Subcutaneous abdominal adipose tissue (tissue), 5 donors: ENCODE measurements at regions not wholly inside any gene's neighbourhood (a gene's known extent, or its start where the extent isn't known, plus 50 kb on each side); places are given as distances from the start of the nearest gene placed in this dataset.

Source experiments
- H3K27ac ChIP-seq: one replicate; pipeline ENCODE4 v1.7.0; 2013; ENCODE audit warnings: low read depth, mild to moderate bottlenecking, inconsistent platforms, low read length, moderate library complexity
- H3K27me3 ChIP-seq, 5 donors: one replicate each; pipeline ENCODE4 v1.7.0; 2013; ENCODE audit warnings: low read length in 5 of 5, inconsistent platforms in 1 of 5; ENCODE audit not compliant: control insufficient read depth in 5 of 5, insufficient read depth in 4 of 5
- H3K36me3 ChIP-seq, 5 donors: one replicate each; pipeline ENCODE4 v1.7.0; 2013; ENCODE audit warnings: low read length in 5 of 5; ENCODE audit not compliant: control insufficient read depth in 5 of 5, insufficient read depth in 5 of 5
- H3K4me1 ChIP-seq, 5 donors: one replicate each; pipeline ENCODE4 v1.7.0; 2013; ENCODE audit warnings: low read length in 5 of 5, mild to moderate bottlenecking in 3 of 5, moderate library complexity in 1 of 5; ENCODE audit not compliant: control insufficient read depth in 5 of 5, insufficient read depth in 5 of 5
- H3K4me3 ChIP-seq, 5 donors: one replicate each; pipeline ENCODE4 v1.7.0; 2013; ENCODE audit warnings: low read length in 5 of 5, low read depth in 1 of 5
- H3K9ac ChIP-seq, 5 donors: one replicate each; pipeline ENCODE4 v1.7.0; 2013; ENCODE audit warnings: low read length in 5 of 5, mild to moderate bottlenecking in 4 of 5, moderate library complexity in 3 of 5
- H3K9me3 ChIP-seq, 5 donors: one replicate each; pipeline ENCODE4 v1.7.0; 2013; ENCODE audit warnings: low read length in 5 of 5; ENCODE audit not compliant: control insufficient read depth in 5 of 5
- donor health status: healthy.
- donor health status: healthy.
- donor health status: healthy.
- donor health status: healthy.
- donor health status: healthy.

DNA sequence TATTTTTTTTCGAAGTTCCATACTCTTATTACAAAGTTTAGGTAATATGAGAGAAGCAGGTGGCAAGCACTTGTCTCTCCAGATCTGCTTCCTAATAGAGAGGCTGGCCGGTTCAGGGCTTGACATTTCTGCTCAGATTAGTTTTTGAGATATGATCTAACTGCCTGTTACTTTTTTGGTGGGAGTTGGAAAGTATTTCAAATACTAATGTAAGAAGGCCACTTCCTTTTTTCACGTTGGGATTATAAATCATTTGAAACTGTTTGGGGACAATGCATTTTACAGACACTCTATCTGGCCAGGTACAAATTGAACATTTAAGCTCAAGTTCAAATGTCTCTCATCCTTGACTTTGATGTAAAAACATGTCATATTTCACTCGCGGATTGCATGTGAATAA is 222.1 kb upstream of the SULF2 start:
- H3K4me3 ChIP-seq, result no peak overlapping the region
- peaks cover 0 to 23% (median 10%) of the 10 kb centered on the region in 5 donors for H3K9me3 ChIP-seq
- no peak overlapping the region for H3K9ac ChIP-seq
- no peaks in the 10 kb centered on the region for H3K36me3 ChIP-seq
- H3K4me1 ChIP-seq, result no peaks in the 10 kb centered on the region
- H3K27ac ChIP-seq, result no peak overlapping the region
- H3K27me3 ChIP-seq, result peaks cover 0 to 14% (median 2%) of the 10 kb centered on the region in 5 donors

DNA sequence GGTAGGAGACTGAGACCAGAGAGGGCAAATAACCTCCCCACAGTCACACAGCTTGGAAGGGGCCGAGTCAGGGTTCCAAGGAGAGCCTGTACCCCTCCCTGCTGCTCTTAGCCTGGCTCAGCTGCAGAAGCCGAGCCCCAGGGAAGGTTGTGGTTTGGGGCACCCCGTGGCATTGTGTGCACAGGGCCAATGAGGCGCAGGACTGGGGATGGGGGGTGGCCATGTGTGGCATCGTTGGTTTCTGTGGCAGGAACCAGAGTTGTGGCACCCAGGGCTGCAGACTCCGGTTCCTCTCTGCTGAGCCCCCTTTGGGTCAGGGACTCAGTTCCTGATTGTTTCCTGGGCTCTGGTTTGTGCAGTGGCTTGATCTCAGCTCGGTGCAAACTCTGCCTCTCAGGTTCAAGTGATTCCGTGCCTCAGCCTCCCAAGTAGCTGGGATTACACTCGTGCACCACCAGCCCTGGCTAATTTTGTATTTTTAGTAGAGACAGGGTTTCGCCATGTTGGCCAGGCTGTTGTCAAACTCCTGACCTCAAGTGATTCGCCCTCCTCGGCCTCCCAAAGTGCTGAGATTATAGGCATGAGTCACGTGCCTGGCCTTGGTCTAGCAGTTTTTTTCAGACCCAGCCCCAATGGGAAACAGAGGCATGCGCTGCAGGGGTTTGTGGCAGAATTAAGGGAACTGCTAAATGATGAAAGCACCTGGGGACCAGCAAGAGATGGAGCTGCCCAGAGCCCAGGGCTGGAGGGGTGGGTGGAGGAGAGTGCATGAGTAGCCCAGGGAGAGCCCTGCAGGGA is 221.0 kb upstream of the SULF2 start:
- H3K9me3 ChIP-seq, result peaks cover 0 to 20% (median 4%) of the 10 kb centered on the region in 5 donors
- no peaks in the 10 kb centered on the region for H3K36me3 ChIP-seq
- H3K27ac ChIP-seq, result no peak overlapping the region
- H3K9ac ChIP-seq, result no peak overlapping the region
- H3K27me3 ChIP-seq, result peaks cover 0 to 14% (median 2%) of the 10 kb centered on the region in 5 donors
- H3K4me3 ChIP-seq, result no peak overlapping the region
- H3K4me1 ChIP-seq, result no peaks in the 10 kb centered on the region

DNA sequence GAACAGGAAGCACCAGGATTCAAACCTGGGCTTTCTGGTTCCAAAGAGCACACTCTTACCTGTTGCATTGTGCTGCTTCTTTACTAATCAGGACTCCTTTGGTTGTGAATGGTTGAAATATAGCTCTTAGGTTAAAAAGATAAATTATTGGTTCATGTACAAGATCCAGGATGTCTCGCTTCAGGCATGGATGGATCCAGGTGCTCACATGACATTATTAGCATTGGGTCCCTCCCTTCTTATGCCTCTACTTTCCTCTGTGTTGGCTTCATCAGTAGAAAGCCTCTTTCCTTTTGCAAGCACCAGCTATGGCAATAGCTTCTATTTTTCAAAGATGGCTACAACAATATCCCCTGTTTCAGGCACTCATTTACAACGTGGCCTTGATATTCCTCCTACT is 217.7 kb upstream of the SULF2 start:
- Histone ChIP-seq H3K27ac (no peak overlapping the region), H3K9ac (no peak overlapping the region), H3K27me3 (peaks cover 0 to 14% (median 2%) of the 10 kb centered on the region in 5 donors), H3K9me3 (peaks cover 0 to 15% (median 3%) of the 10 kb centered on the region in 5 donors), H3K4me1 (no peaks in the 10 kb centered on the region), H3K4me3 (no peak overlapping the region), H3K36me3 (no peaks in the 10 kb centered on the region)

DNA sequence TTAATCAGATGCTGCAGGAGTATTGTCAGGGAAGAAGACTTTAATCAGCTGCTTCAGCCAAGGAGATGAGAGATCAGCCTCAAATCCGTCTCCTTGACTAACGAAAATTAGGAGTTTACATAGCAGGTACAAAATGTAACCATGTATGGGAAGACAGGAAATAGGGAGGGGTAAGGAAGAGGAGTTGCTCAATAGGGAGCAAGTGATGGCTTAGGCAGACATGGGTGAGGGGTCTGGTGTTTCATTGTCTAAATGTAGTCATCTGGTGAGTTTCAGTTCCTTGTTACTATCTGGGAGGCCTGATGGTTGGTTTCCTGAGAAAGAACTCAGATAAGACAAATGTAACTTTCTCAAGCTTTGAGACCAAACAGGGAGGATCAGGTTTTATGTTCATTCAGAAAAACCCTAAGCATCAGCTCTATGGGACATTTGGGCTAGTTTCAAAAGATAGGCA is 217.3 kb upstream of the SULF2 start:
- H3K9ac ChIP-seq, result no peak overlapping the region
- H3K9me3 ChIP-seq, result peaks cover 0 to 15% (median 3%) of the 10 kb centered on the region in 5 donors

DNA sequence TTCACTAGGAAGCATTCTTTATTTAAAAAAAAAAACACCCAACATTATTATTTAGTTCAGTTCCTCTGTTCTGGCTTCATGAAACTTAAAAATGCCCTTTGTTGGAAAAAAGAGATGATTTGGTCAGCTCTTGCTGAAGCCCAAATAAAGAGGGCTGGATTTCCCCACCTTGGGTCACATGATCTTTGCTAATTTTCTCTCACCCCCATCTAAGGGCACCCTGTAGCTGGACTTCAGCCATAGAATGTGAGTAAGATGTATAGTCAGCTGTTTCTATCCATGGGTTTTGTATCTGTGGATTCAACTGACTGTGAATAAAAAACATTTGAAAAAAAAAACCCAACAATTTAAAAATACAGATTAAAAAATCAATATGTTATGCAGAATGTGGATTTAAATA is 213.9 kb upstream of the SULF2 start:
- H3K9me3 ChIP-seq, result peaks cover 0 to 13% (median 3%) of the 10 kb centered on the region in 5 donors
- no peaks in the 10 kb centered on the region for H3K4me1 ChIP-seq
- H3K27ac ChIP-seq, result no peak overlapping the region
- H3K27me3 ChIP-seq, result peaks cover 0 to under 1% (median 0%) of the 10 kb centered on the region in 5 donors
- no peaks in the 10 kb centered on the region for H3K36me3 ChIP-seq
- no peak overlapping the region for H3K9ac ChIP-seq
- no peak overlapping the region for H3K4me3 ChIP-seq

More for the DNA sequence above, 217.3 kb upstream of the SULF2 start:
- Histone ChIP-seq H3K36me3 (no peaks in the 10 kb centered on the region), H3K4me1 (no peaks in the 10 kb centered on the region), H3K27ac (no peak overlapping the region), H3K4me3 (no peak overlapping the region), H3K27me3 (peaks cover 0 to 14% (median 2%) of the 10 kb centered on the region in 5 donors)

DNA sequence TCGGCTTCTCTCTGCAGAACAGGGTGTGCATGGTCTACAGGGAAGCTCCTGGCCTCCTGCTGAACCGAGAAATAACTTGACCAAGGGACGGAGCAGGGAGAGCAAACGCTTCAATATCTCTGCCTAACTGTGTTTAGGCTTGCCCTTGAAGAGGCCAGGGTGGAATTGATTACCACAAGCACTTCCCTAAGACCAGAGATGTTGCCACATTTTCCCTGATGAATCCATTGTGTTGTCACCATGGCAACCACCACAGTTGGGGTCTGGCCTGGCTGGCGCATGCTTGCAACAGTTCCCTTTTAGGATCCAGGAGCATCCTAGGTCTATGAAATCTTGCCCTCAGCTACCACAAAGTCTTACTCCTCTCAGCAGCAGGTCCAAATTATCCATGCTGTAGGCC is 213.5 kb upstream of the SULF2 start:
- no peaks in the 10 kb centered on the region for H3K4me1 ChIP-seq
- H3K27ac ChIP-seq, result no peak overlapping the region
- H3K4me3 ChIP-seq, result no peak overlapping the region
- peaks cover 0 to 13% (median 4%) of the 10 kb centered on the region in 5 donors for H3K9me3 ChIP-seq
- H3K27me3 ChIP-seq, result no peaks in the 10 kb centered on the region
- no peak overlapping the region for H3K9ac ChIP-seq
- no peaks in the 10 kb centered on the region for H3K36me3 ChIP-seq

DNA sequence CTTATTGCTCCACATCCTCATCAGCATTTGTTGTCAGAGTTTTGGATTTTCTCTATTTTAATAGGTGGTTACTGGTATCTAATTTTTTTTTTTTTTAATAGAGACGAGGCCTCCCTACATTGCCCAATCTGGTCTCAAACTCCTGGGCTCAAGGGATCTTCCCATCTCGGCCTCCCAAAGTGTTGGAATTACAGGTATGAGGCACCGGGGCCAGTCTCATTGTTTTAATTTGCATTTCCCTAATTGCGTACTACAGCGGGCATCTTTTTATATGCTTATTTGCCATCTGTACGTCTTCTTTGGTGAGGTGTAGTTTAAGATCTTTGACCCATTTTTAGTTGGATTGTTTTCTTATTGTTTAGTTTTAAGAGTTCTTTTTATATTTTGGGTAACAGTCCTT is 210.4 kb upstream of the SULF2 start:
- Histone ChIP-seq H3K4me1 (no peaks in the 10 kb centered on the region), H3K27ac (no peak overlapping the region), H3K27me3 (peaks cover 0 to 12% (median 0%) of the 10 kb centered on the region in 5 donors), H3K9ac (no peak overlapping the region), H3K36me3 (no peaks in the 10 kb centered on the region), H3K4me3 (no peak overlapping the region), H3K9me3 (peaks cover 0 to 10% (median 8%) of the 10 kb centered on the region in 5 donors)

DNA sequence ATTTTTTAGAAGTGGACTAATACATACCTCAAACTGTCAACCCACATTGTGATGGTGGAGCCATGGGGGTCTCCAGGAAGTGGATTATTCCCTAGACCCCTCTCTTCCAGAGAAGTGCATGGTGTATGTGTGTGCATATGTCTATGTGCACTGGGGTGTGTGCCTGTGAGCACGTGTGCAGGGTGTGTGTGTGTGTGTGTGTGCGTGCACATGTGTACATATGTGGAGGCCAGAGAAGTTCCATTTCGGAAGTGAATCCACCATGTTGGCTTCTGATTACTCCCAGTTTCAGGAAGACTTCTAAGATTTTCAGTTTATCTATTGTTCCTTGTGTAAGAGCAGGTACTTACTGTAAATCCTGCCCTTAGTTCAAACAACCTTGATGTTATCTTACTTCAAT is 208.5 kb upstream of the SULF2 start:
- H3K27me3 ChIP-seq, result peaks cover 0 to 19% (median 4%) of the 10 kb centered on the region in 5 donors
- no peak overlapping the region for H3K9ac ChIP-seq
- no peak overlapping the region for H3K27ac ChIP-seq
- no peak overlapping the region for H3K4me3 ChIP-seq
- peaks cover 0 to 10% (median 8%) of the 10 kb centered on the region in 5 donors for H3K9me3 ChIP-seq
- H3K4me1 ChIP-seq, result no peaks in the 10 kb centered on the region
- H3K36me3 ChIP-seq, result no peaks in the 10 kb centered on the region

DNA sequence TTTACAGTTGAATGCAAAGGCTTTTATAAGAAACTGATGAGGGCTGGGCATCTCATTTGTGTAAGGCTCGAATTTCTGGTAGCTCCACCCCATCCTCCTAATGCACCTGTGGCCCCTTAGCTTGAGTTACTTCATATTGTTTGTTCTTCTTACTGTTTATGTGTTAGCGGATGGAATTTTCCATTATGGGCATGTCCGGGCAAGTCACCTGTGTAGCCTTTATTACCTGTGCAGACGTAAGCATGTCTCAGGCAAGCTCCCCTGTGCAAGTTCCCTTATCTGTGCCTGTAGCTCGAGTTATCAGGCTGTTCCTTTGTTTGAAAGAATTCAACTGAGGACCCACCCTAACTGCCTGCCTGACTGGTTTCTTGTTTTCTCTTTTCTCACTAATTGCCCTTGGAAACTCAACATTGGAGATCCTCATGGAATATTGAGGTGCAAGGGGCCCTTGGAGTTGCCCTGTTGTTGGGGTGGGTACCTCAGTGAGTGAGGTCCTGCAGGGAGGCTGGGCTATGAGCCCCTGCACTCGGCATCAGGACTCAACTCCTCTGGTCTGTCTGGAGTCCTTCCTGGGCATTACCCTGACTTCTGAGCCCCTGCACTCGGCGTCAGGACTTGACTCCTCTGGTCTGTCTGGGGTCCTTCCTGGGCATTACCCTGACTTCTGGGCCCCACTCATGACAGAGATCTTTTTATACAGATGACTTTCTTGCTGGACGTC is 207.9 kb upstream of the SULF2 start:
- H3K4me1 ChIP-seq, result no peaks in the 10 kb centered on the region
- H3K27me3 ChIP-seq, result peaks cover 0 to 19% (median 4%) of the 10 kb centered on the region in 5 donors
- H3K4me3 ChIP-seq, result no peak overlapping the region
- H3K9ac ChIP-seq, result no peak overlapping the region
- H3K27ac ChIP-seq, result no peak overlapping the region
- peaks cover 0 to 10% (median 8%) of the 10 kb centered on the region in 5 donors for H3K9me3 ChIP-seq
- no peaks in the 10 kb centered on the region for H3K36me3 ChIP-seq
